ENCODE measurements at regions not wholly inside any gene's neighbourhood (a gene's known extent, or its start where the extent isn't known, plus 50 kb on each side); places are given as distances from the start of the nearest gene placed in this dataset.

GRCh38 chr5:63655043-63655442 is 307.2 kb downstream of the HTR1A start:
- Histone ChIP-seq H3K4me3 (ENCODE audit: low read length) (no peak overlapping the region), H3K27me3 (replicated peaks; ENCODE audit: insufficient read depth, low read length) (no peaks in the 10 kb centered on the region), H3K4me2 (ENCODE audit: low read depth, low read length) (peak overlapping the region; percentile 30; the same call in 1 of the 2 replicates), H3K4me1 (ENCODE audit: low read length) (peaks cover 18% of the 10 kb centered on the region), H3K27ac (ENCODE audit: low read length) (no peak overlapping the region), H3K79me2 (ENCODE audit: low read length) (no peaks in the 10 kb centered on the region), H3K9me3 (replicated peaks; ENCODE audit: insufficient read depth, low read length) (no peaks in the 10 kb centered on the region), H3K36me3 (replicated peaks; ENCODE audit: insufficient read depth, low read length) (no peaks in the 10 kb centered on the region), H3K9me2 (replicated peaks; ENCODE audit: insufficient read depth, low read length) (no peaks in the 10 kb centered on the region), H2AFZ (ENCODE audit: low read length) (peak overlapping the region; percentile 19; the same call in 1 of the 2 replicates), H4K20me1 (ENCODE audit: insufficient read depth, low read length) (no peaks in the 10 kb centered on the region), H3F3A (ENCODE audit: insufficient read depth, low read length) (no peaks in the 10 kb centered on the region), H3K9ac (ENCODE audit: low read length) (no peak overlapping the region)
- TF ChIP-seq EZH2 (optimal IDR thresholded peaks at IDR 0.05; ENCODE audit: low read depth, low read length), result no peak
- no peak for TF ChIP-seq EZH2phosphoT487 (IDR thresholded peaks at IDR 0.05; ENCODE audit: low read length)
- no peak for TF ChIP-seq CTCF (IDR thresholded peaks at IDR 0.05; ENCODE audit: low read length)
- peak; percentile 41 for DNase-seq

- H3K9me3 ChIP-seq (replicated peaks; ENCODE audit: insufficient read depth, low read length), result no peaks in the 10 kb centered on the region
- no peaks in the 10 kb centered on the region for H4K20me1 ChIP-seq (ENCODE audit: insufficient read depth, low read length)
- no peak overlapping the region for H3K27ac ChIP-seq (ENCODE audit: low read length)
- TF ChIP-seq EZH2 (optimal IDR thresholded peaks at IDR 0.05; ENCODE audit: low read depth, low read length) (no peak), CTCF (IDR thresholded peaks at IDR 0.05; ENCODE audit: low read length) (no peak), EZH2phosphoT487 (IDR thresholded peaks at IDR 0.05; ENCODE audit: low read length) (no peak)
- H3K27me3 ChIP-seq (replicated peaks; ENCODE audit: insufficient read depth, low read length), result no peaks in the 10 kb centered on the region
- no peak overlapping the region for H3K4me2 ChIP-seq (ENCODE audit: low read depth, low read length)
- H3K4me3 ChIP-seq (ENCODE audit: low read length), result no peak overlapping the region
- no peak overlapping the region for H3K9ac ChIP-seq (ENCODE audit: low read length)
- peaks cover 15% of the 10 kb centered on the region for H3K4me1 ChIP-seq (ENCODE audit: low read length)
- H3K36me3 ChIP-seq (replicated peaks; ENCODE audit: insufficient read depth, low read length), result no peaks in the 10 kb centered on the region
- H3K9me2 ChIP-seq (replicated peaks; ENCODE audit: insufficient read depth, low read length), result no peaks in the 10 kb centered on the region
- H2AFZ ChIP-seq (ENCODE audit: low read length), result no peak overlapping the region
- no peak for DNase-seq
- H3K79me2 ChIP-seq (ENCODE audit: low read length), result no peaks in the 10 kb centered on the region
- no peaks in the 10 kb centered on the region for H3F3A ChIP-seq (ENCODE audit: insufficient read depth, low read length)
These were observed 311.7 kb downstream of the HTR1A start for GRCh38 chr5:63650581-63650980.

- Histone ChIP-seq H4K20me1 (ENCODE audit: insufficient read depth, low read length) (no peaks in the 10 kb centered on the region), H3K4me1 (ENCODE audit: low read length) (no peaks in the 10 kb centered on the region), H3K9me3 (replicated peaks; ENCODE audit: insufficient read depth, low read length) (no peaks in the 10 kb centered on the region), H3K9me2 (replicated peaks; ENCODE audit: insufficient read depth, low read length) (no peaks in the 10 kb centered on the region), H3K79me2 (ENCODE audit: low read length) (no peaks in the 10 kb centered on the region), H3K4me2 (ENCODE audit: low read depth, low read length) (no peak overlapping the region), H2AFZ (ENCODE audit: low read length) (no peak overlapping the region), H3K4me3 (ENCODE audit: low read length) (no peak overlapping the region), H3F3A (ENCODE audit: insufficient read depth, low read length) (no peaks in the 10 kb centered on the region), H3K27me3 (replicated peaks; ENCODE audit: insufficient read depth, low read length) (no peaks in the 10 kb centered on the region), H3K27ac (ENCODE audit: low read length) (no peak overlapping the region), H3K9ac (ENCODE audit: low read length) (no peak overlapping the region), H3K36me3 (replicated peaks; ENCODE audit: insufficient read depth, low read length) (no peaks in the 10 kb centered on the region)
- no peak for TF ChIP-seq EZH2phosphoT487 (IDR thresholded peaks at IDR 0.05; ENCODE audit: low read length)
- no peak for TF ChIP-seq EZH2 (optimal IDR thresholded peaks at IDR 0.05; ENCODE audit: low read depth, low read length)
- no peak for TF ChIP-seq CTCF (IDR thresholded peaks at IDR 0.05; ENCODE audit: low read length)
- DNase-seq, result no peak
These were observed 313.9 kb downstream of the HTR1A start for GRCh38 chr5:63648376-63648775.
